ENCODE measurements at regions not wholly inside any gene's neighbourhood (a gene's known extent, or its start where the extent isn't known, plus 50 kb on each side); places are given as distances from the start of the nearest gene placed in this dataset.

DNA sequence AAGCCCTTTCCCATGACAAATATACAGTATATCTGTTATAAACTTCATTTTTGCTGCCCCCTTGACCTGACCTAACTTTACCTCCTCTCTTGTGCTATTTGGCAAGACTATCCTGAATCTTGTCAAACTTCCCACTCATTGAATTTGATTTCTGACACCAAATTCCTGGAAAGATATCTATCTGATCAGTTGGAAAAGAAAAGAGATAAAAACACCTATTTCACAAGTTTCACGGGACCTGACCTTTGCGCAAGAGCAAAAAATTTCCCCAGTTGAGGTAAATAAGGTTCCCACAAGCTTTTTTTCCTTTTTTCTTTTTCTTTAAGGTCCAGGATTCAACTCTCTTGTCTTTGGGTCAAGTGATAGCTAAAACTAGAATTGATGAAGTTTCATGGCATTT lies 189.2 kb upstream of the LPP start (continued):
- TF ChIP-seq ELF4 (CRISPR knock-in tag; IDR thresholded peaks at IDR 0.05; ENCODE audit: low read depth): no peak
- TF ChIP-seq ZNF423 (CRISPR knock-in tag; IDR thresholded peaks at IDR 0.05): no peak
- TF ChIP-seq ATF1 (CRISPR knock-in tag; IDR thresholded peaks at IDR 0.05): no peak
- TF ChIP-seq TEAD4 (CRISPR knock-in tag; IDR thresholded peaks at IDR 0.05): no peak

DNA sequence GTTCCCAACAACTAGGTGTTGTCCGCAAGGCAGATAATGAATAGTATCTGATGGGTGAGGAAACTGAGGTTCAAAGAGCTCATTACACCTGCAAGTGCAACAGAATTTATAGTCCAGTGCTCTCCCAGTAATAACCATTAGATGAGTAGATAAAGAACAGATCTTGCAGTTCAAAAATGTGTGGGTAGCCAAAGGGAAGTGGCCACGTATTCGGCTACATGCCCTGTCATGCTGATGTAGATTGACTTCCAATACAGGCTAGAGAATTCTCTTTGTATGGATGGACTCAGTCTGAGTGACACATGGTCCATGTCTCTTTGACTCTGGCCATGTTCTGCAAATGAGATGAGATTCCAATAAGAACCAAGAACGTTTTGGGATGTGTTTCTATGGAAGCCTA lies 187.9 kb upstream of the LPP start:
- DNase-seq (ENCODE audit: low spot score): no peak
- Mint-ChIP-seq H3K9me3 (no peaks in the 10 kb centered on the region), H3K4me3 (no peak overlapping the region), H3K36me3 (no peaks in the 10 kb centered on the region), H3K27me3 (ENCODE audit: low read depth) (no peaks in the 10 kb centered on the region), H3K27ac (no peak overlapping the region), H3K4me1 (0 out of 2 replicates have a peak, but pooled peaks cover 2% of the 10 kb centered on the region)
- ChIA-PET CTCF (no interaction called here), POLR2A (no interaction called here)
- TF ChIP-seq TEAD1 (CRISPR knock-in tag; IDR thresholded peaks at IDR 0.05): no peak
- TF ChIP-seq RORB (CRISPR knock-in tag; IDR thresholded peaks at IDR 0.05): no peak
- TF ChIP-seq TEAD4 (CRISPR knock-in tag; IDR thresholded peaks at IDR 0.05): no peak
- no peak for TF ChIP-seq NFE2L1 (CRISPR knock-in tag; IDR thresholded peaks at IDR 0.05)
- TF ChIP-seq NFATC4 (CRISPR knock-in tag; IDR thresholded peaks at IDR 0.05): no peak
- no peak for TF ChIP-seq PRRX2 (CRISPR knock-in tag; IDR thresholded peaks at IDR 0.05)
- no peak for TF ChIP-seq GRHL2 (CRISPR knock-in tag; IDR thresholded peaks at IDR 0.05; ENCODE audit: insufficient replicate concordance, severe bottlenecking)
- TF ChIP-seq CREM (CRISPR knock-in tag; IDR thresholded peaks at IDR 0.05): no peak
- TF ChIP-seq ATF2 (CRISPR knock-in tag; IDR thresholded peaks at IDR 0.05; ENCODE audit: borderline replicate concordance, low read depth): no peak
- TF ChIP-seq ESRRA (CRISPR knock-in tag; IDR thresholded peaks at IDR 0.05; ENCODE audit: borderline replicate concordance): no peak
- ATAC-seq: no peak

DNA sequence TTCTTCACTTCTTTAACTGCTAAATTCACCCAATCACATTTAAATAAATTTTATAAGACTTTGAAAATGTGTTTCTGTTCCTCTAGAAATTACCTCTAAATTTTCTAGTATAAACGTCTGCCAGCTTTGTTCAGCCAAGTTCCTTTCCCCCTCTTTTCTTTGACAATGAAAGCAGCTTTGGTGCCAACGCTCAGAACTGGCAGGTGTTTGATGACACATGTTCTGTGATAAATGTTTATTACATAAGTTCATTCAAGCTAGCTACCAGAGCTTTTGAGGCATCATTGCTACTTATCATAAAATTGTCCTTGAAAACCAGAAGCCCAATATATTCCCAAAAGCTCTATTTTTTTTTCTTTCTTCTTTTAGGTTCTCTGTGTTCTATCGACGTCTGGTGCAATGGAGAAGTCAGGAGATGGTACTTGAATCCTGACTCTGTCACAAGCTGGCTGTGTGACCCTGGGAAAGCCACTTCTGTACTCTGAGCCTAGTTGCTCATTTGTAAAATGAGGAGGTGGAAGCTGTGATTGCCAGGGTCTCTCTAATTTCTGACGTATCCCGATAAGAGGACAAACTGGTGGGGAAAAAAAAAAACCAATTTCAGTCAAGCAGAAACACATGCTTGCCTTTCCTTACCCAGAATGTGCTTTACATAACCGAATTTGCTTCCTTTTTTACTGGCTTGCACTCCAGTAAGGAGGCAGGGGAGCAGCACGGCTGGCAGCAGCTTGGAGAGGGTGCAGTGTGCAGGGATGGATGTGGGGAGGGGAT lies 187.1 kb upstream of the LPP start:
- Mint-ChIP-seq H3K36me3 (no peaks in the 10 kb centered on the region), H3K9me3 (no peaks in the 10 kb centered on the region), H3K4me3 (no peak overlapping the region), H3K4me1 (0 out of 2 replicates have a peak, but pooled peaks cover 2% of the 10 kb centered on the region), H3K27me3 (ENCODE audit: low read depth) (no peaks in the 10 kb centered on the region), H3K27ac (no peak overlapping the region)
- ATAC-seq (no peak), DNase-seq (ENCODE audit: low spot score) (no peak)
- ChIA-PET POLR2A (no interaction called here), CTCF (interaction anchor here (1.5 kb wide), 1 partner anchor 219 kb away, joined by 4 read pairs; no protein-coding TSS in a partner anchor)
- TF ChIP-seq E2F1 (CRISPR knock-in tag; IDR thresholded peaks at IDR 0.05): no peak
- no peak for TF ChIP-seq ZNF425 (CRISPR knock-in tag; conservative IDR thresholded peaks at IDR 0.05)
- TF ChIP-seq, protein P1, sequence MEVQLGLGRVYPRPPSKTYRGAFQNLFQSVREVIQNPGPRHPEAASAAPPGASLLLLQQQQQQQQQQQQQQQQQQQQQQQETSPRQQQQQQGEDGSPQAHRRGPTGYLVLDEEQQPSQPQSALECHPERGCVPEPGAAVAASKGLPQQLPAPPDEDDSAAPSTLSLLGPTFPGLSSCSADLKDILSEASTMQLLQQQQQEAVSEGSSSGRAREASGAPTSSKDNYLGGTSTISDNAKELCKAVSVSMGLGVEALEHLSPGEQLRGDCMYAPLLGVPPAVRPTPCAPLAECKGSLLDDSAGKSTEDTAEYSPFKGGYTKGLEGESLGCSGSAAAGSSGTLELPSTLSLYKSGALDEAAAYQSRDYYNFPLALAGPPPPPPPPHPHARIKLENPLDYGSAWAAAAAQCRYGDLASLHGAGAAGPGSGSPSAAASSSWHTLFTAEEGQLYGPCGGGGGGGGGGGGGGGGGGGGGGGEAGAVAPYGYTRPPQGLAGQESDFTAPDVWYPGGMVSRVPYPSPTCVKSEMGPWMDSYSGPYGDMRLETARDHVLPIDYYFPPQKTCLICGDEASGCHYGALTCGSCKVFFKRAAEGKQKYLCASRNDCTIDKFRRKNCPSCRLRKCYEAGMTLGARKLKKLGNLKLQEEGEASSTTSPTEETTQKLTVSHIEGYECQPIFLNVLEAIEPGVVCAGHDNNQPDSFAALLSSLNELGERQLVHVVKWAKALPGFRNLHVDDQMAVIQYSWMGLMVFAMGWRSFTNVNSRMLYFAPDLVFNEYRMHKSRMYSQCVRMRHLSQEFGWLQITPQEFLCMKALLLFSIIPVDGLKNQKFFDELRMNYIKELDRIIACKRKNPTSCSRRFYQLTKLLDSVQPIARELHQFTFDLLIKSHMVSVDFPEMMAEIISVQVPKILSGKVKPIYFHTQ (CRISPR knock-in tag; IDR thresholded peaks at IDR 0.05): no peak
- TF ChIP-seq ZNF263 (CRISPR knock-in tag; IDR thresholded peaks at IDR 0.05; ENCODE audit: low read depth): no peak
- TF ChIP-seq, protein P2, sequence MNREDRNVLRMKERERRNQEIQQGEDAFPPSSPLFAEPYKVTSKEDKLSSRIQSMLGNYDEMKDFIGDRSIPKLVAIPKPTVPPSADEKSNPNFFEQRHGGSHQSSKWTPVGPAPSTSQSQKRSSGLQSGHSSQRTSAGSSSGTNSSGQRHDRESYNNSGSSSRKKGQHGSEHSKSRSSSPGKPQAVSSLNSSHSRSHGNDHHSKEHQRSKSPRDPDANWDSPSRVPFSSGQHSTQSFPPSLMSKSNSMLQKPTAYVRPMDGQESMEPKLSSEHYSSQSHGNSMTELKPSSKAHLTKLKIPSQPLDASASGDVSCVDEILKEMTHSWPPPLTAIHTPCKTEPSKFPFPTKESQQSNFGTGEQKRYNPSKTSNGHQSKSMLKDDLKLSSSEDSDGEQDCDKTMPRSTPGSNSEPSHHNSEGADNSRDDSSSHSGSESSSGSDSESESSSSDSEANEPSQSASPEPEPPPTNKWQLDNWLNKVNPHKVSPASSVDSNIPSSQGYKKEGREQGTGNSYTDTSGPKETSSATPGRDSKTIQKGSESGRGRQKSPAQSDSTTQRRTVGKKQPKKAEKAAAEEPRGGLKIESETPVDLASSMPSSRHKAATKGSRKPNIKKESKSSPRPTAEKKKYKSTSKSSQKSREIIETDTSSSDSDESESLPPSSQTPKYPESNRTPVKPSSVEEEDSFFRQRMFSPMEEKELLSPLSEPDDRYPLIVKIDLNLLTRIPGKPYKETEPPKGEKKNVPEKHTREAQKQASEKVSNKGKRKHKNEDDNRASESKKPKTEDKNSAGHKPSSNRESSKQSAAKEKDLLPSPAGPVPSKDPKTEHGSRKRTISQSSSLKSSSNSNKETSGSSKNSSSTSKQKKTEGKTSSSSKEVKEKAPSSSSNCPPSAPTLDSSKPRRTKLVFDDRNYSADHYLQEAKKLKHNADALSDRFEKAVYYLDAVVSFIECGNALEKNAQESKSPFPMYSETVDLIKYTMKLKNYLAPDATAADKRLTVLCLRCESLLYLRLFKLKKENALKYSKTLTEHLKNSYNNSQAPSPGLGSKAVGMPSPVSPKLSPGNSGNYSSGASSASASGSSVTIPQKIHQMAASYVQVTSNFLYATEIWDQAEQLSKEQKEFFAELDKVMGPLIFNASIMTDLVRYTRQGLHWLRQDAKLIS (CRISPR knock-in tag; IDR thresholded peaks at IDR 0.05; ENCODE audit: borderline replicate concordance): no peak
- no peak for TF ChIP-seq MAX (CRISPR knock-in tag; IDR thresholded peaks at IDR 0.05)

Measured in WTC11 (cell line).